ENCODE measurements at regions not wholly inside any gene's neighbourhood (a gene's known extent, or its start where the extent isn't known, plus 50 kb on each side); places are given as distances from the start of the nearest gene placed in this dataset.

DNA sequence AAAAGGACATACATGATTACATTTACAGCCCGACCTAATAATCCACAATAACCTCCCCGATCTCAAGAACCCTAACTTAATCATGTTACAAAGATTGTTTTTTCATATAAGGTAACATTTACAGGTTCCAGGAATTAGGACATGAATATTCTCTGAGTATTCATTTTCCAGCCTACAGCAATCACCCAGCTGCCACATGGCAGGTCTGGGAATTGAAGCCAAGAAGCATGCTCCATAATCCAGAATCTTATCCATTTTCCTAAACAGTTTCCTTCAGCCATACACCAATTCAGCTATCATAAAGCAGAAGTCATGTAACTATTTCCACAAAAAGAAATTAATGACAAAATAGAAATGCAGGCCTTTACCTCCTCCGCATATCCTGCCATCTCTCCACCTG lies 163.4 kb downstream of the CAAP1 start:
- no peaks in the 10 kb centered on the region for H3K9me2 ChIP-seq (replicated peaks; ENCODE audit: control insufficient read depth, low read length)
- no peaks in the 10 kb centered on the region for H3K79me2 ChIP-seq (ENCODE audit: control insufficient read depth, low read length)
- H3K27me3 ChIP-seq (ENCODE audit: control insufficient read depth, low read length), result peaks cover 4% of the 10 kb centered on the region; the same call in 1 of the 2 replicates
- H4K20me1 ChIP-seq (ENCODE audit: control insufficient read depth, insufficient read depth, low read depth, low read length), result no peaks in the 10 kb centered on the region
- H3K36me3 ChIP-seq (ENCODE audit: control insufficient read depth, low read length), result no peaks in the 10 kb centered on the region
- no peak overlapping the region for H3K4me2 ChIP-seq (ENCODE audit: low read length)
- H3K9me3 ChIP-seq (ENCODE audit: control insufficient read depth, insufficient read depth, low read length), result no peaks in the 10 kb centered on the region
- TF ChIP-seq EZH2phosphoT487 (IDR thresholded peaks at IDR 0.05; ENCODE audit: borderline replicate concordance, low read length) (no peak), CTCF (IDR thresholded peaks at IDR 0.05; ENCODE audit: low read depth, low read length, poor library complexity, severe bottlenecking) (no peak)
- no peaks in the 10 kb centered on the region for H3F3A ChIP-seq (ENCODE audit: control insufficient read depth, insufficient read depth)
- no peak overlapping the region for H3K27ac ChIP-seq (ENCODE audit: low read depth, low read length)
- H3K4me1 ChIP-seq (ENCODE audit: control insufficient read depth, low read length), result no peaks in the 10 kb centered on the region
- H3K4me3 ChIP-seq (ENCODE audit: low read length), result no peak overlapping the region

DNA sequence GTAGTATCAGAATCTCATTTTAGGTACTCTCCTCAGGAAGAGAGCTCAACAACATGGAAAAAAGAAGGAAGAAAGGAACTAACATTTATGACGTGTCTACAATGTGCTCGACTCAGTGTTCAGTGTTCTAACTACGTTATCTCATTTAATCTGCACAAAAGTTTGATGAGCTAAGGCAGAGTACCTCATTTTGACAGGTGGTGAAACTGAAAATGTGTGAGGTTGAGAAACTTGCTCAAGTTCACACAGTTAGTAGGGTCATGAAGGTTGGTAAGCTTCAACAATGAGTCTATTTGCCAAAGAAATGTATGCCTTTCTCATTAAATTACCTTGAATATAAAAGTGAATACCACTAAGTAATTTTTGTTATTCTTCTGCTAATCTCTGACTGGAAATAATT lies 165.1 kb downstream of the CAAP1 start:
- H3K27me3 ChIP-seq (ENCODE audit: control insufficient read depth, low read length), result peaks cover 4% of the 10 kb centered on the region; the same call in 1 of the 2 replicates
- no peaks in the 10 kb centered on the region for H3K4me1 ChIP-seq (ENCODE audit: control insufficient read depth, low read length)
- H4K20me1 ChIP-seq (ENCODE audit: control insufficient read depth, insufficient read depth, low read depth, low read length), result no peaks in the 10 kb centered on the region
- TF ChIP-seq EZH2phosphoT487 (IDR thresholded peaks at IDR 0.05; ENCODE audit: borderline replicate concordance, low read length), result no peak
- no peak for TF ChIP-seq CTCF (IDR thresholded peaks at IDR 0.05; ENCODE audit: low read depth, low read length, poor library complexity, severe bottlenecking)
- H3K36me3 ChIP-seq (ENCODE audit: control insufficient read depth, low read length), result no peaks in the 10 kb centered on the region
- H3K79me2 ChIP-seq (ENCODE audit: control insufficient read depth, low read length), result no peaks in the 10 kb centered on the region
- no peaks in the 10 kb centered on the region for H3K9me3 ChIP-seq (ENCODE audit: control insufficient read depth, insufficient read depth, low read length)
- no peaks in the 10 kb centered on the region for H3F3A ChIP-seq (ENCODE audit: control insufficient read depth, insufficient read depth)
- no peak overlapping the region for H3K4me2 ChIP-seq (ENCODE audit: low read length)
- no peak overlapping the region for H3K27ac ChIP-seq (ENCODE audit: low read depth, low read length)
- no peak overlapping the region for H3K4me3 ChIP-seq (ENCODE audit: low read length)
- no peaks in the 10 kb centered on the region for H3K9me2 ChIP-seq (replicated peaks; ENCODE audit: control insufficient read depth, low read length)

- no peaks in the 10 kb centered on the region for H3F3A ChIP-seq (ENCODE audit: control insufficient read depth, insufficient read depth)
- H3K4me2 ChIP-seq (ENCODE audit: low read length), result no peak overlapping the region
- H4K20me1 ChIP-seq (ENCODE audit: control insufficient read depth, insufficient read depth, low read depth, low read length), result no peaks in the 10 kb centered on the region
- H3K27me3 ChIP-seq (ENCODE audit: control insufficient read depth, low read length), result peaks cover 4% of the 10 kb centered on the region; the same call in 1 of the 2 replicates
- H3K9me3 ChIP-seq (ENCODE audit: control insufficient read depth, insufficient read depth, low read length), result no peaks in the 10 kb centered on the region
- no peaks in the 10 kb centered on the region for H3K36me3 ChIP-seq (ENCODE audit: control insufficient read depth, low read length)
- no peaks in the 10 kb centered on the region for H3K4me1 ChIP-seq (ENCODE audit: control insufficient read depth, low read length)
- TF ChIP-seq CTCF (IDR thresholded peaks at IDR 0.05; ENCODE audit: low read depth, low read length, poor library complexity, severe bottlenecking) (no peak), EZH2phosphoT487 (IDR thresholded peaks at IDR 0.05; ENCODE audit: borderline replicate concordance, low read length) (no peak)
- no peak overlapping the region for H3K4me3 ChIP-seq (ENCODE audit: low read length)
- H3K9me2 ChIP-seq (replicated peaks; ENCODE audit: control insufficient read depth, low read length), result no peaks in the 10 kb centered on the region
- H3K79me2 ChIP-seq (ENCODE audit: control insufficient read depth, low read length), result no peaks in the 10 kb centered on the region
- no peak overlapping the region for H3K27ac ChIP-seq (ENCODE audit: low read depth, low read length)
Observed at GRCh38 chr9:26725573-26725972, 167.0 kb downstream of the CAAP1 start.
